ENCODE measurements at regions not wholly inside any gene's neighbourhood (a gene's known extent, or its start where the extent isn't known, plus 50 kb on each side); places are given as distances from the start of the nearest gene placed in this dataset.

DNA sequence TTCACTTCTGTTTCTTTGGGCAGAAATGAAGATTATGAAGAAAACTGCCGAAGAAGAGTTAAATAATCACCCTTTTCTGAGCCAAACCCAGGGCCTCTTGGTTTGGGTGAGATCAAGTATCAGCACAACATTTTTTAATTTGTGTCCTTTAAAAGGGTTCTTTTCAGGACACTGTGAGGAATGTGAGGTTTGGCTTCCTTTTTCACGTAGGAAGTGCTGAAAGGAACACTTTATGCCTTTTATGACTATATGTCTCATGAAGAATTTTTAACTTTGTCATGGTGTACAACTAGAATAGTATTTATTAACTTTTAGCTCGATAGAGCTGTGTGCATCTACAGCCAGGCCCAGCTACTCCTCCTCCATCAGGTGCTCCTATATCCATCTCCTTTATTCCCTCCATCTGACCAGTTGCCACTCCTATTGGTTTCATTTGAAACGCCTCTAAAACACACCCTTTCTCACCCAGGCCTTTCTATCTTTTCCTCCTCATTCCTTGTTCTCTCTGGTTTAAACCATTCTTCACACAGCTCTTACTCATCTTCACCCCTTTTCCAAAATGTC lies 103.6 kb upstream of the LRIG3 start:
- BruUV-seq (replicated peaks) = no TSS peak
- Histone ChIP-seq H4K20me1 (ENCODE audit: control insufficient read depth, insufficient read depth) (no peaks in the 10 kb centered on the region), H3K9me3 (replicated peaks; ENCODE audit: control insufficient read depth, insufficient read depth, low read length) (no peaks in the 10 kb centered on the region), H3K36me3 (ENCODE audit: control insufficient read depth in 2 of 2, insufficient read depth in 2 of 2, low read length in 1 of 2) (no peaks in the 10 kb centered on the region), H2AFZ (ENCODE audit: control insufficient read depth, low read depth, low read length) (no peak overlapping the region), H3K27me3 (replicated peaks in 1 of 2; ENCODE audit: control insufficient read depth in 2 of 2, insufficient read depth in 2 of 2, low read length in 1 of 2) (no peaks in the 10 kb centered on the region), H3K27ac (ENCODE audit: control insufficient read depth, insufficient read depth) (no peak overlapping the region), H3K9ac (ENCODE audit: control insufficient read depth, insufficient read depth, low read length) (no peak overlapping the region), H3K79me2 (ENCODE audit: control insufficient read depth, insufficient read depth, low read length) (no peaks in the 10 kb centered on the region), H3K4me3 (no peak overlapping the region), H3K4me1 (ENCODE audit: control insufficient read depth, insufficient read depth, low read length) (no peaks in the 10 kb centered on the region), H3K4me2 (ENCODE audit: control insufficient read depth, insufficient read depth) (no peak overlapping the region)
- ATAC-seq = no peak
- no peak for TF ChIP-seq FOS (IDR thresholded peaks at IDR 0.05; ENCODE audit: borderline replicate concordance, extremely low read depth, insufficient read length)
- no peak for TF ChIP-seq PAX5 (IDR thresholded peaks at IDR 0.05; ENCODE audit: borderline replicate concordance, low read depth, low read length)
- TF ChIP-seq SMAD1 (IDR thresholded peaks at IDR 0.05; ENCODE audit: low read depth, partially characterized antibody) = no peak
- TF ChIP-seq, protein P1, sequence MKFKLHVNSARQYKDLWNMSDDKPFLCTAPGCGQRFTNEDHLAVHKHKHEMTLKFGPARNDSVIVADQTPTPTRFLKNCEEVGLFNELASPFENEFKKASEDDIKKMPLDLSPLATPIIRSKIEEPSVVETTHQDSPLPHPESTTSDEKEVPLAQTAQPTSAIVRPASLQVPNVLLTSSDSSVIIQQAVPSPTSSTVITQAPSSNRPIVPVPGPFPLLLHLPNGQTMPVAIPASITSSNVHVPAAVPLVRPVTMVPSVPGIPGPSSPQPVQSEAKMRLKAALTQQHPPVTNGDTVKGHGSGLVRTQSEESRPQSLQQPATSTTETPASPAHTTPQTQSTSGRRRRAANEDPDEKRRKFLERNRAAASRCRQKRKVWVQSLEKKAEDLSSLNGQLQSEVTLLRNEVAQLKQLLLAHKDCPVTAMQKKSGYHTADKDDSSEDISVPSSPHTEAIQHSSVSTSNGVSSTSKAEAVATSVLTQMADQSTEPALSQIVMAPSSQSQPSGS (IDR thresholded peaks at IDR 0.05; ENCODE audit: low read length) = no peak
- TF ChIP-seq MLLT1 (IDR thresholded peaks at IDR 0.05) = no peak
- intact Hi-C loops (cut with micrococcal nuclease; ENCODE audit: unreplicated experiment) = no loop called here
- in situ Hi-C loops (cut with MboI) = no loop called here
- ChIA-PET SMC1A (ENCODE audit: uncharacterized antibody, unreplicated experiment) (no interaction called here), POLR2A (no interaction called here), RAD21 (ENCODE audit: unreplicated experiment) (no interaction called here), CTCF (no interaction called here)
- WGBS (ENCODE audit: insufficient coverage, insufficient replicate concordance, low lambda C conversion rate, missing lambda C conversion rate) = 1% methylated on average over 4 of the region's 4 CpGs
- no peak for FAIRE-seq
- no peak for DNase-seq (ENCODE audit: low read depth, low spot score)

All from GM12878 (cell line).